ENCODE measurements at regions not wholly inside any gene's neighbourhood (a gene's known extent, or its start where the extent isn't known, plus 50 kb on each side); places are given as distances from the start of the nearest gene placed in this dataset.

DNA sequence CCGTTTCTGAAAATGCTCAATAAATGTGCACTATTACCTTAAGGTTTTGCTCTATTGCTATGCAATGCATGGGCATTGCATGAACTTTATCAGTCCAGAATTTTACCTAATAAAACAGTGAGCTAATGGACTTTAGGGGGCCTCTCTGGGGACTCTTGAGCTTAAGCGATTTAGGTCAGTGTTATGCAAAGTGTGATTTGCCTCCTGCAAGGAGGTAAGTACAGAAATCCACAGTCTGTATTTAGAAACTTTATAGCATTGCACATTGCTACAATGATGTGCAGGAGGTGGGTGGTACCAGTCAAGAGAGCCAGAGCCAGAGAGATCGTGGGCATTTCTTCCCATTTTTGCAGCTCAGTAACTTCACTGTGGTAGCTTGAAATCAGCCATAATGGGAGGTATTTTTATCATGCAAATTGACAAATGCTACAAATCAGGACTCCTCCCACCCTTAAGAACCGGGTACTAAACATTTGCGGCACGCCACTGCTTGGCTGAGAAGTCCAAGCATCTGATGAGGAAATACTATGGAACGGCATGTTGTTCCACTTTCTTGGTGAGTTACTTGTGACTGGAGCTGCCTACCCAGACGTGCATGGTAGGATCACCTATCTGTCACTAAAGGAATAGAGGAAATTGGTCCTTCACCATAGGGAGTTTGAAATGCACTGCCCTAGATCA is 174.6 kb upstream of the PGRMC2 start:
- Histone ChIP-seq H3K4me3 (ENCODE audit: low read length) (no peak overlapping the region), H3K4me1 (ENCODE audit: control insufficient read depth in 2 of 2, insufficient read depth in 2 of 2, low read length in 2 of 2) (no peaks in the 10 kb centered on the region), H3K27me3 (ENCODE audit: control insufficient read depth in 2 of 2, insufficient read depth in 2 of 2, low read length in 2 of 2) (no peaks in the 10 kb centered on the region), H3K9me3 (ENCODE audit: control insufficient read depth in 2 of 3, low read length in 3 of 3) (no peaks in the 10 kb centered on the region), H3K36me3 (ENCODE audit: control insufficient read depth in 2 of 3, insufficient read depth in 3 of 3, low read length in 3 of 3) (no peaks in the 10 kb centered on the region), H3K27ac (ENCODE audit: low read depth, low read length) (no peak overlapping the region)
- ChIA-PET CTCF (no interaction called here), POLR2A (no interaction called here)
- Mint-ChIP-seq H3K27me3 (peaks cover 0 to 3% (median 0%) of the 10 kb centered on the region in 5 donors), H3K4me1 (no peaks in the 10 kb centered on the region), H3K4me3 (no peak overlapping the region), H3K9me3 (no peaks in the 10 kb centered on the region), H3K27ac (no peak overlapping the region), H3K36me3 (no peaks in the 10 kb centered on the region)
- ATAC-seq (no peak), DNase-seq (no peak)
- intact Hi-C loops (cut with micrococcal nuclease) = no loop called here

DNA sequence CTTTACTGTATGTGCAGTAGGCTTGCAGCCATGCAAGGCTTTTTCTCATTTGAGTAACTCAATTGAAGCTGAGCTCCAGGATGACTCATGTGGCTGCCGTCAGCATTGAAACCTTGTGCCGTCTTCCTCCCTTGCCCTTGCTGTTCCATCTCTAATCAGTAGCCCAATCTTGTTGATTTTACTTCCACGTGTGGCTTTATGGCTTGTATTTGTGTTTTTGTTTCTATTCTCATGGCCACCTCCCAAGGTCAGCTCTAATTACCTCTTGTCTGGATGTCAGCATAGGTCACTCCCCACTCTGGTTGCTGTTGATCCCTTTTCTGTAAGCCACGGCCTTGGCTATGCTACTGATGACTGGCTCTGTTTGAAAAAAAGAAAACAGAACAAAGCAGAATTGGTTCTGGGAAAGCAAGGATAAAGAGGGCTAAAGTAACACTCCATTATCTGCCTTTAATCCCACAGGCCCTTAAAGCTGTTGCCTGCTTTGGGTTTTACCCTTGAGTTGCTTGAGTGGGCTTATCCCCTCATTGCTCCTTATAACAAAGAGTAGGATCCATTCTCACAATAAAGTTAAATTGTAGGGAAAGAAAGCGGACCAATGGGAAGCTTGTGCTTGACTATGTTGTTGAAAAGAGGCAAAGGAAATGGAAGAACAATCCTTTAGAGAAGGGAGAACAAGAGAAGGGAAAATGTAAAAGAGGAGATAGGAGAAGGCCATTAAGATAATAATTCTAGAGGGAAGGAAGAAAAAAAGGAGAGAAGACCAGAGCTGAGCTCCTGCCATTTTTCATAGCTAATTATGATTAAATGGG is 173.9 kb upstream of the PGRMC2 start:
- H3K27ac Mint-ChIP-seq = no peak overlapping the region
- H3K4me3 ChIP-seq (ENCODE audit: low read length) = no peak overlapping the region
- POLR2A ChIA-PET = no interaction called here
- H3K9me3 Mint-ChIP-seq = no peaks in the 10 kb centered on the region
- H3K36me3 Mint-ChIP-seq = no peaks in the 10 kb centered on the region
- H3K27me3 ChIP-seq (ENCODE audit: control insufficient read depth in 2 of 2, insufficient read depth in 2 of 2, low read length in 2 of 2) = no peaks in the 10 kb centered on the region
- H3K27ac ChIP-seq (ENCODE audit: low read depth, low read length) = no peak overlapping the region
- no peaks in the 10 kb centered on the region for H3K36me3 ChIP-seq (ENCODE audit: control insufficient read depth in 2 of 3, insufficient read depth in 3 of 3, low read length in 3 of 3)
- intact Hi-C loops (cut with micrococcal nuclease) = no loop called here
- no peaks in the 10 kb centered on the region for H3K4me1 Mint-ChIP-seq
- CTCF ChIA-PET = no interaction called here
- no peak for ATAC-seq
- no peaks in the 10 kb centered on the region for H3K4me1 ChIP-seq (ENCODE audit: control insufficient read depth in 2 of 2, insufficient read depth in 2 of 2, low read length in 2 of 2)
- H3K9me3 ChIP-seq (ENCODE audit: control insufficient read depth in 2 of 3, low read length in 3 of 3) = no peaks in the 10 kb centered on the region
- H3K4me3 Mint-ChIP-seq = no peak overlapping the region
- no peak for DNase-seq
- H3K27me3 Mint-ChIP-seq = peaks cover 0 to 3% (median 0%) of the 10 kb centered on the region in 5 donors

DNA sequence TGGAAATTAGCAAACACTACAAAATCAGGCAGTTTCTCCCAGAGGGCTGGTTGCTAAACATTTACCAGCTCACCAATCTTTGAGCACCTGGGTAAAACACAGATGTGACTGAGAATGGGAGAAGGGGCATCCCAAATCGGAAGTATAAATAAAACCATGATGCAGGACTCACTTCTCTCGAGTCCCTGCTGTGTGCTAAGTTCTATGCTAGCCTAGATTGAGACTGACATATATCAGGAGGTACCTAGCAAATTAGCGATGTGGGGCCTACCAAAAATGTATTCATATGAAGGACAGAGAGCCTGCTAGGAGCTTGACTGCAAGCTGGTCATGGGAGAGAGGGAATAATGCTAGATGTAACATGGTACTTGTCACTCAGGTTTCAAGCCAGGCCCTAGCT is 171.9 kb upstream of the PGRMC2 start:
- Mint-ChIP-seq H3K4me3 (no peak overlapping the region), H3K27me3 (peaks cover 0 to 3% (median 0%) of the 10 kb centered on the region in 5 donors), H3K27ac (no peak overlapping the region), H3K36me3 (no peaks in the 10 kb centered on the region), H3K4me1 (peaks cover 0 to under 1% (median 0%) of the 10 kb centered on the region in 7 donors), H3K9me3 (no peaks in the 10 kb centered on the region)
- no peaks in the 10 kb centered on the region for H3K4me1 ChIP-seq (ENCODE audit: control insufficient read depth in 2 of 2, insufficient read depth in 2 of 2, low read length in 2 of 2)
- H3K4me3 ChIP-seq (ENCODE audit: low read length) = no peak overlapping the region
- ATAC-seq (no peak), DNase-seq (no peak)
- no peaks in the 10 kb centered on the region for H3K36me3 ChIP-seq (ENCODE audit: control insufficient read depth in 2 of 3, insufficient read depth in 3 of 3, low read length in 3 of 3)
- H3K27ac ChIP-seq (ENCODE audit: low read depth, low read length) = no peak overlapping the region
- CTCF ChIA-PET = no interaction called here
- H3K27me3 ChIP-seq (ENCODE audit: control insufficient read depth in 2 of 2, insufficient read depth in 2 of 2, low read length in 2 of 2) = no peaks in the 10 kb centered on the region
- no peaks in the 10 kb centered on the region for H3K9me3 ChIP-seq (ENCODE audit: control insufficient read depth in 2 of 3, low read length in 3 of 3)
- POLR2A ChIA-PET = no interaction called here
- intact Hi-C loops (cut with micrococcal nuclease) = loop anchor here in 1 of 2 donors (10.0 kb wide), 1 partner anchor 635 kb away; the partner anchor contains the start of genes C4orf33 and SCLT1

DNA sequence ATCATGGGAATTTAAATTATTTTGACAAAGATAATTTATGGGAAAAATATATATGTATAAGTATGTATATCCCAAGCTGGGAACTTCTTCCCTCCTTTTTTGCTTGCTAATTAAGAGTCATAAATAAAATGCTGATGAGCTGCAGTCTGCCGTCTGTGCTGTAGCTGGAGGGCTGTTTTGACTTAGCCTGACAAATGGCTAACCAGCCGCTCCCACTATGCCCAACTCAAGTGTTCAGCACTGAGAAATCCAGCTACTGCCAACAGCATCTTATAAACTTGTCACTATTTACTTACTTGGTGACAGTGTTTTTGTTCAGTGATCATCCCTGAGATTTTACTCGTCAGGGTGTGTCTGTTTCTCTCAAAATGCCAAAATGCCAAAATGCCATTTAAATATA is 171.2 kb upstream of the PGRMC2 start:
- Histone ChIP-seq H3K9me3 (ENCODE audit: control insufficient read depth in 2 of 3, low read length in 3 of 3) (no peaks in the 10 kb centered on the region), H3K36me3 (ENCODE audit: control insufficient read depth in 2 of 3, insufficient read depth in 3 of 3, low read length in 3 of 3) (no peaks in the 10 kb centered on the region), H3K4me3 (ENCODE audit: low read length) (no peak overlapping the region), H3K4me1 (ENCODE audit: control insufficient read depth in 2 of 2, insufficient read depth in 2 of 2, low read length in 2 of 2) (no peaks in the 10 kb centered on the region), H3K27ac (ENCODE audit: low read depth, low read length) (no peak overlapping the region), H3K27me3 (ENCODE audit: control insufficient read depth in 2 of 2, insufficient read depth in 2 of 2, low read length in 2 of 2) (no peaks in the 10 kb centered on the region)
- H3K4me3 Mint-ChIP-seq = no peak overlapping the region
- H3K27me3 Mint-ChIP-seq = peaks cover 0 to 3% (median 0%) of the 10 kb centered on the region in 5 donors
- H3K9me3 Mint-ChIP-seq = no peaks in the 10 kb centered on the region
- no peak for DNase-seq
- H3K27ac Mint-ChIP-seq = no peak overlapping the region
- POLR2A ChIA-PET = no interaction called here
- H3K36me3 Mint-ChIP-seq = no peaks in the 10 kb centered on the region
- intact Hi-C loops (cut with micrococcal nuclease) = loop anchor here in 1 of 2 donors (10.0 kb wide), 1 partner anchor 636 kb away; the partner anchor contains the start of genes C4orf33 and SCLT1
- H3K4me1 Mint-ChIP-seq = peaks cover 0 to 5% (median 0%) of the 10 kb centered on the region in 7 donors
- CTCF ChIA-PET = no interaction called here
- ATAC-seq = no peak

DNA sequence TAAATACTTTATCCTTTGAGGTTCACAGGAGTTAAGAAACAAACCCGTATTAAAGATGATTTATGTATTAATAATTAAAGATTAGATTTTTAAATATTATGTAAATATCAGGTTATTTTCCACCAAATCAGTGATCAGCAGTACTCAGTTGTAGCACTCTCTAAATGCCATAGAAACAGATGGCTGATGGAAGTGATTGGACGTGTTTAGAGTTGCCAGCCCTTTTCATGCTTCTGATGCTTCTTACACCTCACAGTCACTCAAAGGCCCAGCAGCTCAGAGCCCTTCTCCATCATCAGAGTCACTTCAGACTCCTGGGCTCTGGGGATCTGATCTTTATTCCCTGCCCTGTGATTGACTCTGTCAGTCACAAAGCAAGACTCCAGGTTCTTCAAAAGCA is 170.1 kb upstream of the PGRMC2 start:
- POLR2A ChIA-PET = no interaction called here
- no peaks in the 10 kb centered on the region for H3K4me1 ChIP-seq (ENCODE audit: control insufficient read depth in 2 of 2, insufficient read depth in 2 of 2, low read length in 2 of 2)
- CTCF ChIA-PET = no interaction called here
- no peaks in the 10 kb centered on the region for H3K9me3 ChIP-seq (ENCODE audit: control insufficient read depth in 2 of 3, low read length in 3 of 3)
- no peak overlapping the region for H3K27ac Mint-ChIP-seq
- no peaks in the 10 kb centered on the region for H3K9me3 Mint-ChIP-seq
- H3K4me1 Mint-ChIP-seq = peaks cover 0 to 8% (median 0%) of the 10 kb centered on the region in 7 donors
- DNase-seq (no peak), ATAC-seq (no peak)
- H3K27ac ChIP-seq (ENCODE audit: low read depth, low read length) = no peak overlapping the region
- peaks cover 0 to 3% (median 0%) of the 10 kb centered on the region in 5 donors for H3K27me3 Mint-ChIP-seq
- H3K4me3 Mint-ChIP-seq = no peak overlapping the region
- no peaks in the 10 kb centered on the region for H3K27me3 ChIP-seq (ENCODE audit: control insufficient read depth in 2 of 2, insufficient read depth in 2 of 2, low read length in 2 of 2)
- intact Hi-C loops (cut with micrococcal nuclease) = loop anchor here in 1 of 2 donors (10.0 kb wide), 1 partner anchor 637 kb away; the partner anchor contains the start of genes C4orf33 and SCLT1
- H3K4me3 ChIP-seq (ENCODE audit: low read length) = no peak overlapping the region
- no peaks in the 10 kb centered on the region for H3K36me3 Mint-ChIP-seq
- H3K36me3 ChIP-seq (ENCODE audit: control insufficient read depth in 2 of 3, insufficient read depth in 3 of 3, low read length in 3 of 3) = no peaks in the 10 kb centered on the region

DNA sequence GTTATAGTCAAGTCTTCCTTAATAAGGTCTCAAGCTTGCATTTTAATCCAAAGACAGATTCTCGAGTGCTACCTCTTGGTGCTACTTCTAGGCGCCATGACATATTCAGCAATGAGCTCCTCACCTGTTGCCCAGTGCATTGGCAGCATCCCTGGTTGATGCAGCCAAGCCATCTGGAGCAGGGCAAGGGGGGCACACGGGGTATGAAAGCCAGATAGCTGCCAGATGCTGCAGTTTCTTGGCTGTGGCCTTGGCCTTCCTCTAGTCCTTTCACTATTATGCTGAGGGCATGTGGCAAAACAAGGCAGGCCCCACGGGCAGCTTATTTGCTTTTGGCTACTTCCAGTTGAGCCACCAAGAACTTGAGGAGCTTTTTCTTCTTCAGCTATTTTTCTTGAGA is 168.6 kb upstream of the PGRMC2 start:
- no peaks in the 10 kb centered on the region for H3K36me3 ChIP-seq (ENCODE audit: control insufficient read depth in 2 of 3, insufficient read depth in 3 of 3, low read length in 3 of 3)
- intact Hi-C loops (cut with micrococcal nuclease) = loop anchor here in 1 of 2 donors (10.0 kb wide), 1 partner anchor 639 kb away; the partner anchor contains the start of genes C4orf33 and SCLT1
- H3K27ac ChIP-seq (ENCODE audit: low read depth, low read length) = no peak overlapping the region
- ATAC-seq = no peak
- H3K9me3 ChIP-seq (ENCODE audit: control insufficient read depth in 2 of 3, low read length in 3 of 3) = no peaks in the 10 kb centered on the region
- no peak overlapping the region for H3K4me3 ChIP-seq (ENCODE audit: low read length)
- Mint-ChIP-seq H3K27me3 (peaks cover 0 to 3% (median 0%) of the 10 kb centered on the region in 5 donors), H3K4me3 (no peak overlapping the region), H3K27ac (no peak overlapping the region), H3K9me3 (no peaks in the 10 kb centered on the region), H3K4me1 (peaks cover 0 to 11% (median 0%) of the 10 kb centered on the region in 7 donors), H3K36me3 (no peaks in the 10 kb centered on the region)
- no peaks in the 10 kb centered on the region for H3K4me1 ChIP-seq (ENCODE audit: control insufficient read depth in 2 of 2, insufficient read depth in 2 of 2, low read length in 2 of 2)
- no peaks in the 10 kb centered on the region for H3K27me3 ChIP-seq (ENCODE audit: control insufficient read depth in 2 of 2, insufficient read depth in 2 of 2, low read length in 2 of 2)
- ChIA-PET POLR2A (no interaction called here), CTCF (interaction anchor here (0.6 to 1.8 kb wide), 2 partner anchors 11 to 407 kb away, joined by 3 to 7 read pairs; no protein-coding TSS in a partner anchor)
- no peak for DNase-seq

All from naive thymus-derived CD4-positive, alpha-beta T cell (primary cell).